OCI-LY7 (cell line): ENCODE measurements at regions not wholly inside any gene's neighbourhood (a gene's known extent, or its start where the extent isn't known, plus 50 kb on each side); places are given as distances from the start of the nearest gene placed in this dataset.

Experiments
- BruUV-seq: library from RNA; stranded (reverse); fragments of 400-500 nt; replicated peaks from 2 replicates; lab custom pipeline; 2021; lab: Mats Ljungman, UMichigan
- CTCF ChIA-PET: fragments of 300-600 bp; sonication (Branson Sonifier 250); formaldehyde crosslinking; loops from one replicate; lab custom pipeline; 2022; ENCODE audit warnings: antibody characterized with exemption; ENCODE audit not compliant: unreplicated experiment; lab: Charles Lee
- POLR2A ChIA-PET: fragments of 300-600 bp; sonication (Branson Sonifier 250); formaldehyde crosslinking; loops from one replicate; lab custom pipeline; 2022; ENCODE audit warnings: antibody characterized with exemption; lab: Charles Lee
- DNase-seq: peaks from one replicate; pipeline ENCODE4 v3.0.0-alpha.2; 2015; ENCODE audit warnings: low spot score
- H2AFZ ChIP-seq: fragments of 200-600 bp; sonication (generic), shearing (Covaris generic); 2 replicates; pipeline ENCODE4 v1.6.1; 2014; ENCODE audit warnings: mild to moderate bottlenecking, antibody characterized with exemption, low read length, moderate library complexity
- H3K27ac ChIP-seq: fragments of 200-600 bp; sonication (generic); 2 replicates; pipeline ENCODE4 v1.5.1; 2014; ENCODE audit warnings: mixed run types, low read depth, mild to moderate bottlenecking, moderate library complexity, low read length, inconsistent platforms; ENCODE audit not compliant: poor library complexity, severe bottlenecking
- H3K36me3 ChIP-seq: fragments of 200-600 bp; sonication (generic); 2 replicates; pipeline ENCODE4 v1.6.1; 2014; ENCODE audit warnings: mild to moderate bottlenecking, antibody characterized with exemption, low read length, moderate library complexity, mixed read lengths; ENCODE audit not compliant: insufficient read depth
- H3K4me1 ChIP-seq: fragments of 200-600 bp; sonication (generic); 2 replicates; pipeline ENCODE4 v1.5.1; 2014; ENCODE audit warnings: mild to moderate bottlenecking, low read length; ENCODE audit not compliant: insufficient read depth, poor library complexity, severe bottlenecking
- H3K4me2 ChIP-seq: fragments of 200-600 bp; sonication (generic); 2 replicates; pipeline ENCODE4 v1.6.1; 2014; ENCODE audit warnings: mild to moderate bottlenecking, low read length
- H3K4me3 ChIP-seq: fragments of 200-600 bp; sonication (generic); 2 replicates; pipeline ENCODE4 v1.5.1; 2014; ENCODE audit warnings: mild to moderate bottlenecking, low read depth, low read length; ENCODE audit not compliant: poor library complexity, severe bottlenecking
- H3K79me2 ChIP-seq: fragments of 200-600 bp; sonication (generic); 2 replicates; pipeline ENCODE4 v1.6.1; 2016; ENCODE audit warnings: low read depth, mild to moderate bottlenecking, low read length, moderate library complexity, mixed read lengths; ENCODE audit not compliant: insufficient read depth
- H3K9me2 ChIP-seq: fragments of 200-600 bp; sonication (generic); 2 replicates; pipeline ENCODE4 v1.6.1; 2016; ENCODE audit warnings: mild to moderate bottlenecking, low read length, mixed read lengths; ENCODE audit not compliant: insufficient read depth
- H3K9me3 ChIP-seq: fragments of 200-600 bp; sonication (generic); 2 replicates; pipeline ENCODE4 v1.6.1; 2014; ENCODE audit warnings: mild to moderate bottlenecking, mixed run types, low read length, mixed read lengths
- H4K20me1 ChIP-seq: fragments of 200-600 bp; sonication (generic); 2 replicates; pipeline ENCODE4 v1.6.1; 2014; ENCODE audit warnings: mild to moderate bottlenecking, antibody characterized with exemption, low read length, moderate library complexity, mixed read lengths; ENCODE audit not compliant: insufficient read depth
- EZH2phosphoT487 ChIP-seq: fragments of 200-600 bp; sonication (generic); IDR thresholded peaks from 2 replicates; pipeline ENCODE4 v1.6.1; 2018; ENCODE audit warnings: low read depth, borderline replicate concordance, mild to moderate bottlenecking, mixed run types, antibody characterized with exemption, low read length, moderate library complexity, mixed read lengths
- intact Hi-C: fragments of 100-400 bp; cut with micrococcal nuclease; formaldehyde crosslinking; loops from one replicate; pipeline ENCODE4 v1.10.0; 2022; ENCODE audit not compliant: unreplicated experiment
- TF ChIP-seq, protein P1 (sequence below): fragments of 200-600 bp; sonication (generic); conservative IDR thresholded peaks from 2 replicates; pipeline ENCODE4 v1.5.1; 2014; ENCODE audit warnings: mild to moderate bottlenecking, antibody characterized with exemption, low read length, moderate library complexity, mixed read lengths

DNA sequence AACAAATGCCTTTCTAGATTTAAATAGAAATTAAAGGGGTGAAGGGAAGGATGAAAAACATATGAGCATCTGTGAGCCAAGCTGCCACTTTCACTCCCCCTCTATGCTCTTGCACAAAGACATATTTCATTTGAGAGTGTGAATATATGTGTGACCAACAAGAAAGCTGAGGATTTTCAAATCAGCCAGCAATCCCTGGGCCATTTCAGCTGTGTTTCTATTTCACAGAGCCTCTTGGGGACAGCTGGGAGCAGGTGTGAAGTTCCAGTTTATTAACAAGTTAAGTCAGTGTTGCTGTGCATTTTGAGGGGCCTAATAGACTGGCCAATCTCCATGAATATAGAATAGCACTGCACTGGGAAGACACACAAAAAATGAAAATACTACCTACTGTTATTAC is 248.7 kb upstream of the RGMB start:
- Histone ChIP-seq H3K9me2 (no peaks in the 10 kb centered on the region), H2AFZ (no peak overlapping the region), H3K36me3 (no peaks in the 10 kb centered on the region), H3K4me1 (no peaks in the 10 kb centered on the region), H3K4me3 (no peak overlapping the region), H3K4me2 (no peak overlapping the region), H3K9me3 (no peaks in the 10 kb centered on the region), H3K27ac (no peak overlapping the region), H3K79me2 (no peaks in the 10 kb centered on the region), H4K20me1 (no peaks in the 10 kb centered on the region)
- CTCF ChIA-PET, result no interaction called here
- intact Hi-C loops, result no loop called here
- TF ChIP-seq, protein P1, sequence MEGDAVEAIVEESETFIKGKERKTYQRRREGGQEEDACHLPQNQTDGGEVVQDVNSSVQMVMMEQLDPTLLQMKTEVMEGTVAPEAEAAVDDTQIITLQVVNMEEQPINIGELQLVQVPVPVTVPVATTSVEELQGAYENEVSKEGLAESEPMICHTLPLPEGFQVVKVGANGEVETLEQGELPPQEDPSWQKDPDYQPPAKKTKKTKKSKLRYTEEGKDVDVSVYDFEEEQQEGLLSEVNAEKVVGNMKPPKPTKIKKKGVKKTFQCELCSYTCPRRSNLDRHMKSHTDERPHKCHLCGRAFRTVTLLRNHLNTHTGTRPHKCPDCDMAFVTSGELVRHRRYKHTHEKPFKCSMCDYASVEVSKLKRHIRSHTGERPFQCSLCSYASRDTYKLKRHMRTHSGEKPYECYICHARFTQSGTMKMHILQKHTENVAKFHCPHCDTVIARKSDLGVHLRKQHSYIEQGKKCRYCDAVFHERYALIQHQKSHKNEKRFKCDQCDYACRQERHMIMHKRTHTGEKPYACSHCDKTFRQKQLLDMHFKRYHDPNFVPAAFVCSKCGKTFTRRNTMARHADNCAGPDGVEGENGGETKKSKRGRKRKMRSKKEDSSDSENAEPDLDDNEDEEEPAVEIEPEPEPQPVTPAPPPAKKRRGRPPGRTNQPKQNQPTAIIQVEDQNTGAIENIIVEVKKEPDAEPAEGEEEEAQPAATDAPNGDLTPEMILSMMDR, result no peak
- no peak for TF ChIP-seq EZH2phosphoT487
- BruUV-seq, result no TSS peak
- POLR2A ChIA-PET, result no interaction called here
- no peak for DNase-seq

DNA sequence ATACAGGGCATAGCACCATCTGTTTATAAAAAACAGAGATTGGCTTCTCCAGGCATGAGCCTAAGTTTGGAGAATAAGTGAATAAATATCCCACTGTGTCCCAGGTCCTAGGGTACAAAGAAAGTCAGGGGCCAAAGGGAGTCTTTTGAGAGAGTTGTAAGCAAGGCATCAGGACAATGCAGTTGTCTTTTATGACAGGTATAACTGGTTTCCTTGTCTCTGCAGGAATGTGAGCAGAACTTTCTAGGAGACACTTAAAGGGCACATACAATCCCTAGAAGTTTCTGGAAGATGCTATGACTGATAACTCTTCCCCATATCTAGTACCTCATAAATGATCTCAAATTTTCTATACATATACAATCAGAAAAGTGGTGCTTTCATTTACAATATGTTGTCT is 245.6 kb upstream of the RGMB start:
- no TSS peak for BruUV-seq
- H3K4me1 ChIP-seq, result no peaks in the 10 kb centered on the region
- ChIA-PET CTCF (no interaction called here), POLR2A (interaction anchor here (0.5 to 1.4 kb wide), 3 partner anchors 16 to 1794 kb away, joined by 3 read pairs; no protein-coding TSS in a partner anchor)
- no peaks in the 10 kb centered on the region for H3K36me3 ChIP-seq
- DNase-seq, result no peak
- no peak overlapping the region for H2AFZ ChIP-seq
- no peaks in the 10 kb centered on the region for H3K79me2 ChIP-seq
- intact Hi-C loops, result no loop called here
- H3K9me2 ChIP-seq, result no peaks in the 10 kb centered on the region; the same call in 1 of the 2 replicates
- no peak for TF ChIP-seq EZH2phosphoT487
- TF ChIP-seq, protein P1, result no peak
- no peak overlapping the region for H3K27ac ChIP-seq
- no peaks in the 10 kb centered on the region for H4K20me1 ChIP-seq
- H3K4me3 ChIP-seq, result no peak overlapping the region
- H3K4me2 ChIP-seq, result no peak overlapping the region
- no peaks in the 10 kb centered on the region for H3K9me3 ChIP-seq

DNA sequence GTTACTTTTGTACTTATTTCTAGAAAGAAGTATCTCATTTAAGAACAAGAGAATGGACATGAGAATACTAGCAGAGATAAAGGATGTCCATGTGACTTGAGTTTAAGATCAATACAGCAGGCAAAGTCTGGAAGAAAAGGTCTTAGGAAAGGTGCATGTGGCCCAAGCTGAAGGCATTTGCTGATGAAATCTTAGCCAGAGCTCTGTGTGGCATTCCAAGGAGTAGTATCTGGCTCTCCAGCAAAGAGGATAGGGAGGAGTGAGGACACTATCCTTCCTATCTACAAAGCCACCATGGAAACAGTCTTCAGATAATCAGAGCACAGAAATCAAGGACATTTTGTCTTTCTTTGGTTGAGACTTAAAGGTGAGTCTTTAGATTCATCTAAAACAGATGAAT is 244.1 kb upstream of the RGMB start:
- BruUV-seq, result no TSS peak
- Histone ChIP-seq H3K27ac (no peak overlapping the region), H3K9me3 (no peaks in the 10 kb centered on the region), H2AFZ (no peak overlapping the region), H3K79me2 (no peaks in the 10 kb centered on the region), H3K36me3 (no peaks in the 10 kb centered on the region), H3K4me2 (no peak overlapping the region), H4K20me1 (no peaks in the 10 kb centered on the region), H3K9me2 (no peaks in the 10 kb centered on the region; the same call in 1 of the 2 replicates), H3K4me1 (no peaks in the 10 kb centered on the region), H3K4me3 (no peak overlapping the region)
- no peak for DNase-seq
- ChIA-PET CTCF (no interaction called here), POLR2A (interaction anchor here (0.5 kb wide), 1 partner anchor 585 kb away, joined by 3 read pairs; no protein-coding TSS in a partner anchor)
- TF ChIP-seq EZH2phosphoT487, result no peak
- TF ChIP-seq, protein P1, result no peak
- intact Hi-C loops, result no loop called here
